Esophagus muscularis mucosa (tissue), 4 donors: ENCODE measurements at regions not wholly inside any gene's neighbourhood (a gene's known extent, or its start where the extent isn't known, plus 50 kb on each side); places are given as distances from the start of the nearest gene placed in this dataset.
"Not testable (repeated sequence)": the region's sequence is repeated elsewhere in the genome, so short reads cannot be mapped to it uniquely, and the experiment has no call there.

Experiments used
- DNase-seq: peaks from one replicate; pipeline ENCODE4 v3.0.0-alpha.2; 2017; ENCODE audit errors: extremely low spot score
- H3K27ac ChIP-seq, 4 donors: fragments of 200-600 bp; sonication (generic); replicated peaks in 1 of 4; 1 replicate in 3 of 4; 2 replicates in 1 of 4; pipeline ENCODE4 v1.5.1; 2016 to 2019; ENCODE audit warnings: mild to moderate bottlenecking in 1 of 4
- H3K27me3 ChIP-seq, 4 donors: fragments of 200-600 bp; sonication (generic); one replicate each; pipeline versions ENCODE4 v1.5.1 to v1.6.0; 2016 to 2019
- H3K36me3 ChIP-seq, 4 donors: fragments of 200-600 bp; sonication (generic); one replicate each; pipeline ENCODE4 v1.5.1; 2016 to 2019
- H3K4me1 ChIP-seq, 4 donors: fragments of 200-600 bp; sonication (generic); one replicate each; pipeline ENCODE4 v1.5.1; 2016 to 2019
- H3K4me3 ChIP-seq, 4 donors: fragments of 200-600 bp; sonication (generic); 1 replicate in 2 of 4; 2 replicates in 2 of 4; pipeline ENCODE4 v1.5.1; 2016 to 2019; ENCODE audit warnings: mild to moderate bottlenecking in 4 of 4, moderate library complexity in 1 of 4
- H3K9me3 ChIP-seq, 4 donors: fragments of 200-600 bp; sonication (generic); 1 replicate in 3 of 4; 2 replicates in 1 of 4; pipeline ENCODE4 v1.5.1; 2016 to 2019
- CTCF ChIP-seq, 3 experiments: fragments of 200-600 bp in 2 of 3; fragments of 450-650 bp in 1 of 3; sonication (generic) in 2 of 3; IDR thresholded peaks; one replicate each; pipeline ENCODE4 v1.5.1; 2017 to 2019; ENCODE audit warnings: antibody characterized with exemption in 3 of 3, mild to moderate bottlenecking in 2 of 3, moderate library complexity in 1 of 3
- EP300 ChIP-seq: sonication (generic); formaldehyde crosslinking; IDR thresholded peaks from one replicate; pipeline ENCODE4 v1.6.1; 2017; ENCODE audit warnings: antibody characterized with exemption
- POLR2A ChIP-seq: fragments of 450-650 bp; IDR thresholded peaks from one replicate; pipeline ENCODE4 v1.6.1; 2017; ENCODE audit warnings: antibody characterized with exemption, moderate library complexity, mild to moderate bottlenecking, low read depth
- POLR2AphosphoS5 ChIP-seq, 2 donors: sonication (generic); formaldehyde crosslinking; IDR thresholded peaks; one replicate each; pipeline ENCODE4 v1.6.1; 2017; ENCODE audit warnings: antibody characterized with exemption in 2 of 2
- WGBS: methylation state at CpG from one replicate; pipeline ENCODE4 v1.1.5; 2018; 5-methylcytosine and 5-hydroxymethylcytosine counted together
- intact Hi-C: fragments of 100-400 bp; cut with DNase I; formaldehyde crosslinking; loops from one replicate; pipeline ENCODE4 v1.15.1; 2023

GRCh38 chr9:85471791-85472190 lies 270.0 kb downstream of the AGTPBP1 start:
- no peak overlapping the region for H3K27ac ChIP-seq
- H3K9me3 ChIP-seq = peaks cover 0 to 5% (median 0%) of the 10 kb centered on the region in 4 donors
- no peaks in the 10 kb centered on the region for H3K4me1 ChIP-seq
- H3K36me3 ChIP-seq = no peaks in the 10 kb centered on the region
- intact Hi-C loops = no loop called here
- TF ChIP-seq EP300 (no peak), CTCF (IDR thresholded peaks at IDR 0.05) (no peak), POLR2A (no peak), POLR2AphosphoS5 (IDR thresholded peaks at IDR 0.05) (no peak)
- no peak overlapping the region for H3K4me3 ChIP-seq
- DNase-seq = peak; percentile 90
- no peaks in the 10 kb centered on the region for H3K27me3 ChIP-seq
- 73% methylated on average over 1 of the region's 1 CpG for WGBS

DNA sequence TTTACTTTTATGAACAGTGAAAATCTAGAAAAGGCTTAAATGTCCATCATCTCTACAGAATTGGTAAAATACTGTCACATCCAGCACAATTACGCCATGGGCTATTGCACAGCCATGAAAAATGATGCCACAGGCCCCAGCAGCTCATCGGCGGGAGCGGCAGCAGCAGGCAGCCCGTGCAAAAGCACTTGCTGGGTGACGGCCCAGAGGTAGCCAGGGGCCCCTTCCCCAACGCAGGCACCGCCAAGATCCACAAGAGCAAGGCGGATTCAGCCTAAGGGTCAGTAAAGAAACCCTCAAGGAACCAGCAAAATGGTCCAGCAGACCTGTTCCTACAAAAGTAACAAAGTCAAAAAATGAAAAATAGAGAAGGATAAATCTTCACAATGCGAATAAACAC lies 272.7 kb downstream of the AGTPBP1 start:
- Histone ChIP-seq H3K9me3 (no peaks in the 10 kb centered on the region), H3K27me3 (no peaks in the 10 kb centered on the region), H3K4me1 (no peaks in the 10 kb centered on the region), H3K4me3 (no peak overlapping the region), H3K36me3 (no peaks in the 10 kb centered on the region), H3K27ac (no peak overlapping the region)
- intact Hi-C loops = no loop called here
- no peak for TF ChIP-seq EP300
- TF ChIP-seq CTCF (IDR thresholded peaks at IDR 0.05) = no peak
- TF ChIP-seq POLR2AphosphoS5 (IDR thresholded peaks at IDR 0.05) = no peak
- no peak for TF ChIP-seq POLR2A
- WGBS = 82% methylated on average over 10 of the region's 10 CpGs
- peak; percentile 66 for DNase-seq

DNA sequence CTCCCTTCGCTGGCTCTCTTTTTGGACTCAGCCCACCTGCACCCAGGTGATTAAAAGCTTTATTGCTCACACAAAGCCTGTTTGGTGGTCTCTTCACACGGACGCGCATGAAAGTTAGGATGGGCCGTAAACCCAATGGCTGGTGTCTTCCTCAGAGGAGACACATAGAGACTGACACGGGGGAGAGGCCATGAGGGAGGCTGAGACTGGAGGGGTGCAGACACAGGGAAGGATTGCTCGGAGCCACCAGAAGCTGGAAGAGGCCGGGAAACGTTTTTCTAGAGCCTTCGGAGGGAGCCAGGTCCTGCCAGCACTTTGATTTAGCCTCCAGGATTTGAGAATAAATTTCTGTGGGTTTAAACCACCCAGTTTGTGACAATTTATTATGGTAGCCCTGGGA lies 274.9 kb downstream of the AGTPBP1 start:
- Histone ChIP-seq H3K4me1 (no peaks in the 10 kb centered on the region), H3K27me3 (no peaks in the 10 kb centered on the region), H3K36me3 (no peaks in the 10 kb centered on the region), H3K4me3 (no peak overlapping the region), H3K27ac (no peak overlapping the region), H3K9me3 (no peaks in the 10 kb centered on the region)
- TF ChIP-seq POLR2A (no peak), POLR2AphosphoS5 (IDR thresholded peaks at IDR 0.05) (no peak), CTCF (IDR thresholded peaks at IDR 0.05) (no peak), EP300 (no peak)
- intact Hi-C loops = no loop called here
- peak; percentile 50 for DNase-seq
- 75% methylated on average over 10 of the region's 10 CpGs for WGBS

- DNase-seq, H3K4me3 ChIP-seq, intact Hi-C loops, H3K36me3 ChIP-seq, H3K27me3 ChIP-seq, H3K27ac ChIP-seq, H3K4me1 ChIP-seq, H3K9me3 ChIP-seq: not testable (repeated sequence)
- WGBS = 90% methylated on average over 5 of the region's 5 CpGs
These were observed 283.5 kb downstream of the AGTPBP1 start for GRCh38 chr9:85458114-85458864.

GRCh38 chr9:85453850-85454249 lies 287.9 kb downstream of the AGTPBP1 start:
- TF ChIP-seq EP300 (no peak), POLR2AphosphoS5 (IDR thresholded peaks at IDR 0.05) (peak in 1 of 2 donors; percentile 42), POLR2A (no peak), CTCF (IDR thresholded peaks at IDR 0.05) (no peak)
- H3K4me1 ChIP-seq = no peaks in the 10 kb centered on the region
- no peaks in the 10 kb centered on the region for H3K36me3 ChIP-seq
- peak; percentile 39 for DNase-seq
- intact Hi-C loops = no loop called here
- WGBS = 39% methylated on average over 5 of the region's 5 CpGs
- H3K9me3 ChIP-seq = no peaks in the 10 kb centered on the region
- H3K27ac ChIP-seq = no peak overlapping the region
- no peaks in the 10 kb centered on the region for H3K27me3 ChIP-seq
- no peak overlapping the region for H3K4me3 ChIP-seq
